Stimulated activated naive B cell treated with anti-CD40 and anti-IgM and Interleukin-4, amounts not matched to agents 10 μg/mL and 1 μg/mL and 100 μg/mL, for 72 hours (primary cell): ENCODE measurements at regions not wholly inside any gene's neighbourhood (a gene's known extent, or its start where the extent isn't known, plus 50 kb on each side); places are given as distances from the start of the nearest gene placed in this dataset.
"Not testable (repeated sequence)": the region's sequence is repeated elsewhere in the genome, so short reads cannot be mapped to it uniquely, and the experiment has no call there.

Source experiments
- ATAC-seq, 2 donors: fragments of 150-1000 bp; cut with Tn5 transposase; replicated peaks; 2 replicates each; pipeline ENCODE4 v1.10.0; 2021; ENCODE audit warnings: moderate library complexity in 1 of 2
- DNase-seq: peaks from one replicate; pipeline ENCODE4 v3.0.0; 2021
- H3K27ac Mint-ChIP-seq: one replicate; pipeline ENCODE4 v1.8.0; 2022; ENCODE audit warnings: mild to moderate bottlenecking, mixed read lengths
- H3K27me3 Mint-ChIP-seq, 2 donors: one replicate each; pipeline ENCODE4 v1.8.0; 2022; ENCODE audit warnings: mixed read lengths in 2 of 2
- H3K36me3 Mint-ChIP-seq, 2 donors: one replicate each; pipeline ENCODE4 v1.8.0; 2022; ENCODE audit warnings: mixed read lengths in 2 of 2, mild to moderate bottlenecking in 1 of 2
- H3K4me1 Mint-ChIP-seq, 2 donors: one replicate each; pipeline ENCODE4 v1.8.0; 2022; ENCODE audit warnings: mixed read lengths in 2 of 2, mild to moderate bottlenecking in 1 of 2
- H3K4me3 Mint-ChIP-seq, 2 donors: one replicate each; pipeline ENCODE4 v1.8.0; 2022; ENCODE audit warnings: mild to moderate bottlenecking in 2 of 2, mixed read lengths in 2 of 2, moderate library complexity in 1 of 2
- H3K9me3 Mint-ChIP-seq, 2 donors: one replicate each; pipeline ENCODE4 v1.8.0; 2022; ENCODE audit warnings: mixed read lengths in 2 of 2, mild to moderate bottlenecking in 1 of 2

- DNase-seq (no peak), ATAC-seq (no peak)
- Mint-ChIP-seq H3K9me3 (peaks cover 0 to 6% of the 10 kb centered on the region in 2 donors), H3K4me1 (no peaks in the 10 kb centered on the region), H3K4me3 (no peak overlapping the region), H3K27me3 (no peaks in the 10 kb centered on the region), H3K36me3 (no peaks in the 10 kb centered on the region), H3K27ac (no peak overlapping the region)
Observed at GRCh38 chrX:98077440-98077839, 1193.7 kb downstream of the RPA4 start.

DNA sequence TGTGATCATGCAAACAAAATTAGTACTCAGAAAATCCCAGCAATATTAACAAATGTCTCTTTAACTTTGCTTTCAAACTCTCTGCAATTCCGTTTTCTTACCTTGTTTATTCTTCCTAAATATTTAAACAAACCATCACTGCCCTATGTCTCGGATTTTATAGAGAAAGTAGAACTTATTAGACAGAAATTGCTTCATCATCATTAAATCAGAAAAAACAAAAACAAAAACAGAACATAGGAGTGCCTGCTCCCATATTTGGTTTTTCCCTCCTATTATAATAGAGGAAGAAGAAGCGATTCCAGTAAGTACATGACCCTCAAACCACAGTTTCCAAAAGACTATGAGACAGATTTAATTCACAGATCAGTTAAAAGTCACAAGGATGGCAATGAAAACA, 1228.0 kb downstream of the RPA4 start:
- no peak overlapping the region for H3K4me3 Mint-ChIP-seq
- peaks cover 0 to 2% of the 10 kb centered on the region in 2 donors for H3K9me3 Mint-ChIP-seq
- no peaks in the 10 kb centered on the region for H3K27me3 Mint-ChIP-seq
- ATAC-seq (no peak), DNase-seq (no peak)
- no peaks in the 10 kb centered on the region for H3K36me3 Mint-ChIP-seq
- no peak overlapping the region for H3K27ac Mint-ChIP-seq
- no peaks in the 10 kb centered on the region for H3K4me1 Mint-ChIP-seq

- H3K27me3 Mint-ChIP-seq, result no peaks in the 10 kb centered on the region
- H3K27ac Mint-ChIP-seq, result no peak overlapping the region
- ATAC-seq, result no peak
- H3K4me3 Mint-ChIP-seq, result no peak overlapping the region
- no peak for DNase-seq
- no peaks in the 10 kb centered on the region for H3K9me3 Mint-ChIP-seq
- no peaks in the 10 kb centered on the region for H3K4me1 Mint-ChIP-seq
- H3K36me3 Mint-ChIP-seq, result no peaks in the 10 kb centered on the region
Observed at GRCh38 chrX:98114021-98114420, 1230.3 kb downstream of the RPA4 start.

GRCh38 chrX:98141466-98141865, 1257.8 kb downstream of the RPA4 start:
- no peak for DNase-seq
- Mint-ChIP-seq H3K27me3 (no peaks in the 10 kb centered on the region), H3K9me3 (peaks cover 0 to 3% of the 10 kb centered on the region in 2 donors), H3K36me3 (no peaks in the 10 kb centered on the region), H3K4me1 (no peaks in the 10 kb centered on the region), H3K4me3 (no peak overlapping the region), H3K27ac (no peak overlapping the region)
- no peak for ATAC-seq

- Mint-ChIP-seq H3K4me1 (no peaks in the 10 kb centered on the region), H3K27ac (no peak overlapping the region), H3K9me3 (peaks cover 1 to 3% of the 10 kb centered on the region in 2 donors), H3K27me3 (no peaks in the 10 kb centered on the region), H3K36me3 (no peaks in the 10 kb centered on the region), H3K4me3 (no peak overlapping the region)
- DNase-seq (no peak), ATAC-seq (no peak)
Observed at GRCh38 chrX:98191003-98191402, 1307.3 kb downstream of the RPA4 start.

- Mint-ChIP-seq H3K27ac (no peak overlapping the region), H3K4me3 (no peak overlapping the region)
- no peak for ATAC-seq
Observed at GRCh38 chrX:98194036-98194435, 1310.3 kb downstream of the RPA4 start.

DNA sequence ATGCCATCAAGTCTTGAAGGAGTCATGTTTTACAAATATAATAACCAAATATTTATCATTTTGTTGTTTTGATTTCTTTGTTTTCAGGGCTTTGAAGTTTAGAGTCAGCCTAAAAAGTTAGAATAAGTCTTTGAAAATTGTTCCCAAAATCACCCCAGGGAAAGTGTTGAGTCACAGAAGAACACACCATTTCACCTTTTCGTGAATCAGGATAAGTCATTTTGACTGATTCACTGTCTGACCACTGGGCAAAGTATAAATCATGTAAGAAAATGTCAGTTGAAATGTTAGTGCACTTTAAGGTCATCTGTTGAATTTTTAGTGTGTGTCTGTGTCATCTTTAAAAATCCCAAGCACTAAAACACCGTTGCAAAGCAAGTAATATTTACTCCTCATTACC, 1320.1 kb downstream of the RPA4 start:
- Mint-ChIP-seq H3K27me3 (no peaks in the 10 kb centered on the region), H3K36me3 (no peaks in the 10 kb centered on the region), H3K4me1 (no peaks in the 10 kb centered on the region), H3K4me3 (no peak overlapping the region), H3K27ac (no peak overlapping the region), H3K9me3 (peaks cover under 1 to 7% of the 10 kb centered on the region in 2 donors)
- no peak for DNase-seq
- no peak for ATAC-seq

More at GRCh38 chrX:98194036-98194435, 1310.3 kb downstream of the RPA4 start:
- H3K9me3 Mint-ChIP-seq, result peaks cover 0 to 3% of the 10 kb centered on the region in 2 donors
- DNase-seq, result no peak
- H3K27me3 Mint-ChIP-seq, result no peaks in the 10 kb centered on the region
- no peaks in the 10 kb centered on the region for H3K36me3 Mint-ChIP-seq
- no peaks in the 10 kb centered on the region for H3K4me1 Mint-ChIP-seq

DNA sequence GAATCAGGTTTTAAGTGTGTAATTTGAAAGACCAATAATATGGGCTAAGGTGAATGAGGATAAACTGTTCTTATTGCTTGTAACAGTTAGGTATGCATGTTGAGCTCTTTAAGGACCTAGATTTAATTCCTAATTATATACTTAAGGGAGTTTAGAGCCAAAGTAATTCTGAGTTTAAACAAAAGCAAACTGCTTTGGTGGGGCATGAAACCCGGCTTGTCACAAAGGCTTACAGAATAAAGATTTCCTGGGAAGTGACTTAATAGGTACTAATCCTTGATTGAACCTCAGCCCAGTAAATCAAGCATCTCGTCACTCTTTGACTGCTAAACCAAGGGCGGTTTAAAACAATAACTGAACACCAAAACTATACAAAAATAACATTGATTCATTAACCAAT, 1324.2 kb downstream of the RPA4 start:
- DNase-seq, result no peak
- Mint-ChIP-seq H3K27me3 (no peaks in the 10 kb centered on the region), H3K9me3 (peaks cover 1 to 10% of the 10 kb centered on the region in 2 donors), H3K4me3 (no peak overlapping the region), H3K27ac (no peak overlapping the region), H3K4me1 (no peaks in the 10 kb centered on the region), H3K36me3 (no peaks in the 10 kb centered on the region)
- ATAC-seq, result no peak

DNA sequence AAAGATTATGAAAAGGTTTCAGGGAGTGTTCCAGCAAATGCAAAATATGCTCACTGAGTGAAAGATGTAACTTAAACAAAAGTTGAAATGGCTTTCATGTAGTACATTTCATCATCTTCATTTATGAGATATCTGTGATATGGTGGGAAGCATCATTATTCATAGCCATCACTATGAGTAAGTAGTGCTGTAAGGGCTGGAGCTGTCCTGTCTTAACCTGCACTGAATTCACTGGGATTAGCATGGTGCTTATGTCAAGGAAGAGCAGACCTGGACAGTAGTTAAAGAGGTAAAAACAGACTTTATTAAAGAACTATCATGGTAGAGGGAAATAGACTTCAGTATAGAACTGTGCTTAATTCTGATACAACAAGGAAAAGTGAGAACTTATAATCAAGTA, 1347.3 kb downstream of the RPA4 start:
- DNase-seq (no peak), ATAC-seq (no peak)
- H3K36me3 Mint-ChIP-seq, result no peaks in the 10 kb centered on the region
- H3K27ac Mint-ChIP-seq, result no peak overlapping the region
- H3K4me3 Mint-ChIP-seq, result no peak overlapping the region
- no peaks in the 10 kb centered on the region for H3K4me1 Mint-ChIP-seq
- no peaks in the 10 kb centered on the region for H3K27me3 Mint-ChIP-seq
- H3K9me3 Mint-ChIP-seq, result peaks cover 0 to 4% of the 10 kb centered on the region in 2 donors

GRCh38 chrX:98240061-98240460, 1356.4 kb downstream of the RPA4 start:
- not testable (repeated sequence) for H3K4me1 Mint-ChIP-seq, DNase-seq, ATAC-seq, H3K27me3 Mint-ChIP-seq, H3K27ac Mint-ChIP-seq, H3K4me3 Mint-ChIP-seq, H3K36me3 Mint-ChIP-seq
- H3K9me3 Mint-ChIP-seq, result peaks cover 1 to 12% of the 10 kb centered on the region in 2 donors

GRCh38 chrX:98263135-98263534, 1379.4 kb downstream of the RPA4 start:
- Mint-ChIP-seq H3K9me3 (peaks cover 2 to 8% of the 10 kb centered on the region in 2 donors), H3K4me3 (no peak overlapping the region), H3K36me3 (no peaks in the 10 kb centered on the region), H3K4me1 (no peaks in the 10 kb centered on the region), H3K27ac (no peak overlapping the region), H3K27me3 (no peaks in the 10 kb centered on the region)
- no peak for DNase-seq
- ATAC-seq, result no peak

DNA sequence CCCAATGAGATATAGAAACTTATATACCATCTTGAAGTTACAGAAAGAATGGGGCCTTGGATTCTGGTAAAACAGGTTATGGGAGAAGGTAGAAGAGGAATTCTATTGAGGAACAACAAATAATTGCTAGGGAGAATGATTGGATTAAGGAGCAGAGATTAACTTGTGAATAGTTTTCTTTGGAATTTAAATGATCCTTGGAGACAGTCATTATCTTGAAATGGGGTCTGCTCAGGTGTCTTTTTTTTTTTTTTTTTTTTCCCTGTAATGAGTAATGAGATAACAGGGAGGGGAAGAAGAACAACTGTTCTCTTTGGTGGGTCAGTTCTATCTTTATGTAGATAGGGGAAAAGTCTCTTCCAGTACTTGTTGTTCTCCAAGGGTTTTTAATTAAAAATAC, 1406.0 kb downstream of the RPA4 start:
- DNase-seq (no peak), ATAC-seq (no peak)
- Mint-ChIP-seq H3K4me1 (no peaks in the 10 kb centered on the region), H3K36me3 (no peaks in the 10 kb centered on the region), H3K27me3 (no peaks in the 10 kb centered on the region), H3K27ac (no peak overlapping the region), H3K9me3 (no peaks in the 10 kb centered on the region), H3K4me3 (no peak overlapping the region)

- no peaks in the 10 kb centered on the region for H3K9me3 Mint-ChIP-seq
- no peaks in the 10 kb centered on the region for H3K4me1 Mint-ChIP-seq
- ATAC-seq (no peak), DNase-seq (no peak)
- H3K27ac Mint-ChIP-seq, result no peak overlapping the region
- H3K27me3 Mint-ChIP-seq, result no peaks in the 10 kb centered on the region
- H3K36me3 Mint-ChIP-seq, result no peaks in the 10 kb centered on the region
- H3K4me3 Mint-ChIP-seq, result no peak overlapping the region
Observed at GRCh38 chrX:98294310-98294709, 1410.6 kb downstream of the RPA4 start.

- Mint-ChIP-seq H3K4me1 (no peaks in the 10 kb centered on the region), H3K27ac (no peak overlapping the region), H3K36me3 (no peaks in the 10 kb centered on the region), H3K9me3 (peaks cover 0 to 2% of the 10 kb centered on the region in 2 donors), H3K27me3 (no peaks in the 10 kb centered on the region), H3K4me3 (no peak overlapping the region)
- no peak for DNase-seq
- no peak for ATAC-seq
Observed at GRCh38 chrX:98296129-98296528, 1412.4 kb downstream of the RPA4 start.

DNA sequence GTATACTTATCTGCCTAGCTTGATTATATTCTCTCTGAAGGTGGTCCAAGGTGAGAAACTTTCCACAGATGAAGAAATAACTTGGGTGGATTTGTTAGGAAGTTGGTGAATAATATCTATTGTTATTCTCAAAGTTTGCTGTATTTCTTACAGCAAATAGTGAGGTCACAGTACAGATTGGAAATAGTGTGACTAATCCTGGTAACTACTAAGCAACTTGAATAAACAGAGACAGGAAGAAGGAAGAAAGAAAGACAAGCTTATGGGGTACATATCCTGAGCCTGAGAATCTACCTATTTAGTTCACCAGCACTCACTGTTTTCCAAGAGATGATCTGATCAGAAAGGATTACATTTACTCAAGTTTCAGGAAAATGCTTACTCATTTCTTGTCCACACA, 1416.1 kb downstream of the RPA4 start:
- ATAC-seq, result no peak
- Mint-ChIP-seq H3K27me3 (no peaks in the 10 kb centered on the region), H3K4me1 (no peaks in the 10 kb centered on the region), H3K36me3 (no peaks in the 10 kb centered on the region), H3K4me3 (no peak overlapping the region), H3K27ac (no peak overlapping the region), H3K9me3 (peaks cover 3 to 5% of the 10 kb centered on the region in 2 donors)
- no peak for DNase-seq

DNA sequence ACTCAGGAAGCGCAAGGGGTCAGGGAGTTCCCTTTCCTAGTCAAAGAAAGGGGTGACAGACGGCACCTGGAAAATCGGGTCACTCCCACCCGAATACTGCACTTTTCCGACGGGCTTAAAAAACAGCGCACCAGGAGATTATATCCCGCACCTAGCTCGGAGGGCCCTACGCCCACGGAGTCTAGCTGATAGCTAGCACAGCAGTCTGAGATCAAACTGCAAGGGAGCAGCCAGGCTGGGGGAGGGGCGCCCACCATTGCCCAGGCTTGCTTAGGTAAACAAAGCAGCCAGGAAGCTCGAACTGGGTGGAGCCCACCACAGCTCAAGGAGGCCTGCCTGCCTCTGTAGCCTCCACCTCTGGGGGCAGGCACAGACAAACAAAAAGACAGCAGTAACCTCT, 1416.8 kb downstream of the RPA4 start:
- H3K9me3 Mint-ChIP-seq, H3K27ac Mint-ChIP-seq, ATAC-seq, H3K27me3 Mint-ChIP-seq, H3K36me3 Mint-ChIP-seq, H3K4me3 Mint-ChIP-seq, H3K4me1 Mint-ChIP-seq, DNase-seq: not testable (repeated sequence)
